ENCODE measurements at regions not wholly inside any gene's neighbourhood (a gene's known extent, or its start where the extent isn't known, plus 50 kb on each side); places are given as distances from the start of the nearest gene placed in this dataset.

GRCh38 chr4:178937130-178937529, 1494.9 kb upstream of the AGA start:
- Histone ChIP-seq H3K9me3 (ENCODE audit: insufficient read depth, low read length, severe bottlenecking) (no peaks in the 10 kb centered on the region), H3K79me2 (ENCODE audit: insufficient read depth, low read length) (no peaks in the 10 kb centered on the region), H3K4me3 (ENCODE audit: low read depth in 1 of 2, low read length in 2 of 2) (no peak overlapping the region), H3K27ac (ENCODE audit: low read length) (no peak overlapping the region), H4K20me1 (ENCODE audit: insufficient read depth, low read length) (no peaks in the 10 kb centered on the region), H2AFZ (ENCODE audit: low read depth, low read length) (no peak overlapping the region), H3K9ac (ENCODE audit: low read depth, low read length) (no peak overlapping the region), H3K27me3 (ENCODE audit: insufficient read depth, low read length, poor library complexity) (no peaks in the 10 kb centered on the region), H3K4me2 (ENCODE audit: insufficient read depth, low read length) (no peak overlapping the region), H3K4me1 (ENCODE audit: insufficient read depth, low read length) (no peaks in the 10 kb centered on the region), H3K36me3 (ENCODE audit: insufficient read depth, low read length) (no peaks in the 10 kb centered on the region)
- ATAC-seq (ENCODE audit: insufficient read depth, low read depth) = no peak
- no peak for TF ChIP-seq EZH2 (IDR thresholded peaks at IDR 0.05; ENCODE audit: borderline replicate concordance, low read depth, low read length, severe bottlenecking)
- no peak for TF ChIP-seq CTCF (IDR thresholded peaks at IDR 0.05; ENCODE audit: borderline replicate concordance, extremely low read depth, low read length, poor library complexity, severe bottlenecking)
- DNase-seq = no peak

DNA sequence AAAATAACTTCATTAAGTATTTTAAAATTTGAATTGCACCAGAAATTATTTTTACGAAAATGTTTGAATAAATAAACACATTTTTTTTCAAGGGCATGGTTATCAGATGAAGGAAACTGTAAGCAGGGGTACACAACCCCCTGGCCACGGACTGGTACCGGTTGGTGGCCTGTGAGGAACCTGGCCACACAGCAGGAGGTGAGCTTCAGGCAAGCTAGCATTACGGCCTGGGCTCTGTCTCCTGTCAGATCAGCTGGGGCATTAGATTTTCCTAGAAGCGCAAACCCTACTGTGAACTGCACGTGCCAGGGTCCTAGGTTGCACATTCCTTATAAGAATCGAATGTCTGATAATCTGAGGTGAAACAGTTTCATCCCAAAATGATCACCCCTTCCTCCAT, 1499.7 kb upstream of the AGA start:
- H3K27me3 ChIP-seq (ENCODE audit: insufficient read depth, low read length, poor library complexity) = no peaks in the 10 kb centered on the region
- DNase-seq (no peak), ATAC-seq (ENCODE audit: insufficient read depth, low read depth) (no peak)
- no peak overlapping the region for H2AFZ ChIP-seq (ENCODE audit: low read depth, low read length)
- H3K4me2 ChIP-seq (ENCODE audit: insufficient read depth, low read length) = no peak overlapping the region
- H3K79me2 ChIP-seq (ENCODE audit: insufficient read depth, low read length) = no peaks in the 10 kb centered on the region
- H3K9ac ChIP-seq (ENCODE audit: low read depth, low read length) = no peak overlapping the region
- no peaks in the 10 kb centered on the region for H3K9me3 ChIP-seq (ENCODE audit: insufficient read depth, low read length, severe bottlenecking)
- H3K4me1 ChIP-seq (ENCODE audit: insufficient read depth, low read length) = no peaks in the 10 kb centered on the region
- H4K20me1 ChIP-seq (ENCODE audit: insufficient read depth, low read length) = no peaks in the 10 kb centered on the region
- H3K4me3 ChIP-seq (ENCODE audit: low read depth in 1 of 2, low read length in 2 of 2) = no peak overlapping the region
- no peaks in the 10 kb centered on the region for H3K36me3 ChIP-seq (ENCODE audit: insufficient read depth, low read length)
- H3K27ac ChIP-seq (ENCODE audit: low read length) = no peak overlapping the region
- TF ChIP-seq EZH2 (IDR thresholded peaks at IDR 0.05; ENCODE audit: borderline replicate concordance, low read depth, low read length, severe bottlenecking) = no peak
- no peak for TF ChIP-seq CTCF (IDR thresholded peaks at IDR 0.05; ENCODE audit: borderline replicate concordance, extremely low read depth, low read length, poor library complexity, severe bottlenecking)

DNA sequence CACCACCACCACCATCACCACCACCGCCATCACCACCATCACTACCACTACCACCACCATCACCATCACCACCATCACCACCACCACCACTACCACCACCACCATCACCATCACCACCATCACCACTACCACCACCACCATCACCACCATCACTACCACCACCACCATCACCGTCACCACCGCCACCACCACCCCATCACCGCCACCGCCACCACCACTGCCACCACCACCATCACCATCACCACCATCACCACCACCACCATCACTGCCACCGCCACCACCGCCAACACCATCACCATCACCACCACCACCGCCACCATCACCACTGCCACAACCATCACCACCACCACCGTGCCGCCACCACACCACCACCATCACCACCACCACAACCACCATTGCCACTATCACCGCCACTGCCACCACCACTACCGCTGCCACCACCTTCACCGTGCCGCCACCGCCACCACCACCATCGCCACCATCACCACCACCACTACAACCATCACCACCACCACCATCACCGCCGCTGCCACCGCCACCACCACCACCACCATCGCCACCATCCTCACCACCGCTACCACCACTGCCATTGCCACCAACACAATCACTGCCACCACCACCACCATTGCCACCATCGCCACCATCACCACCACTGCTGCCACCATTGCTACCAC, 1511.3 kb upstream of the AGA start:
- ATAC-seq (ENCODE audit: insufficient read depth, low read depth) (no peak), DNase-seq (no peak)
- H3K4me1 ChIP-seq (ENCODE audit: insufficient read depth, low read length) = no peaks in the 10 kb centered on the region
- H3K9ac ChIP-seq (ENCODE audit: low read depth, low read length) = no peak overlapping the region
- no peaks in the 10 kb centered on the region for H3K27me3 ChIP-seq (ENCODE audit: insufficient read depth, low read length, poor library complexity)
- H3K4me2 ChIP-seq (ENCODE audit: insufficient read depth, low read length) = no peak overlapping the region
- no peak overlapping the region for H2AFZ ChIP-seq (ENCODE audit: low read depth, low read length)
- H3K9me3 ChIP-seq (ENCODE audit: insufficient read depth, low read length, severe bottlenecking) = peaks cover 8% of the 10 kb centered on the region
- H3K79me2 ChIP-seq (ENCODE audit: insufficient read depth, low read length) = no peaks in the 10 kb centered on the region
- H4K20me1 ChIP-seq (ENCODE audit: insufficient read depth, low read length) = no peaks in the 10 kb centered on the region
- H3K27ac ChIP-seq (ENCODE audit: low read length) = no peak overlapping the region
- no peak overlapping the region for H3K4me3 ChIP-seq (ENCODE audit: low read depth in 1 of 2, low read length in 2 of 2)
- no peaks in the 10 kb centered on the region for H3K36me3 ChIP-seq (ENCODE audit: insufficient read depth, low read length)
- no peak for TF ChIP-seq EZH2 (IDR thresholded peaks at IDR 0.05; ENCODE audit: borderline replicate concordance, low read depth, low read length, severe bottlenecking)
- TF ChIP-seq CTCF (IDR thresholded peaks at IDR 0.05; ENCODE audit: borderline replicate concordance, extremely low read depth, low read length, poor library complexity, severe bottlenecking) = no peak
